Ureter (tissue), 1 donor: ENCODE measurements at regions not wholly inside any gene's neighbourhood (a gene's known extent, or its start where the extent isn't known, plus 50 kb on each side); places are given as distances from the start of the nearest gene placed in this dataset.

Experiments
- DNase-seq: peaks from one replicate; pipeline ENCODE4 v3.0.0-alpha.2; 2020; ENCODE audit warnings: low spot score
- donor health status: DM: yes; HTN: yes; CAD: no.

GRCh38 chr14:100381395-100382105 lies 58.4 kb downstream of the SLC25A47 start:
- no peak for DNase-seq

- DNase-seq = no peak
Measured at GRCh38 chr14:100382106-100382455, 58.9 kb downstream of the SLC25A47 start.

- DNase-seq = peak; percentile 57
Measured at GRCh38 chr14:100383727-100384158, 60.6 kb downstream of the SLC25A47 start.

GRCh38 chr14:100384277-100384676 lies 61.1 kb downstream of the SLC25A47 start:
- DNase-seq = no peak

GRCh38 chr14:100384819-100385813 lies 62.0 kb downstream of the SLC25A47 start:
- no peak for DNase-seq

GRCh38 chr14:100386121-100386520 lies 63.0 kb downstream of the SLC25A47 start:
- no peak for DNase-seq

- no peak for DNase-seq
Measured at GRCh38 chr14:100386846-100387245, 63.7 kb downstream of the SLC25A47 start.

- no peak for DNase-seq
Measured at GRCh38 chr14:100387450-100387849, 64.3 kb downstream of the SLC25A47 start.

GRCh38 chr14:100388103-100389054 lies 65.2 kb downstream of the SLC25A47 start:
- no peak for DNase-seq

- DNase-seq = no peak
Measured at GRCh38 chr14:100389497-100390104, 66.5 kb downstream of the SLC25A47 start.

- no peak for DNase-seq
Measured at GRCh38 chr14:100391173-100391572, 68.0 kb downstream of the SLC25A47 start.

GRCh38 chr14:100391724-100392123 lies 68.6 kb downstream of the SLC25A47 start:
- no peak for DNase-seq

- DNase-seq = no peak
Measured at GRCh38 chr14:100392356-100392755, 69.2 kb downstream of the SLC25A47 start.

- no peak for DNase-seq
Measured at GRCh38 chr14:100393362-100393761, 70.2 kb downstream of the SLC25A47 start.

GRCh38 chr14:100393906-100394732 lies 71.0 kb downstream of the SLC25A47 start:
- DNase-seq = no peak

GRCh38 chr14:100394886-100395672 lies 71.9 kb downstream of the SLC25A47 start:
- DNase-seq = no peak

GRCh38 chr14:100396266-100396795 lies 73.2 kb downstream of the SLC25A47 start:
- DNase-seq = no peak

- DNase-seq = no peak
Measured at GRCh38 chr14:100397005-100397404, 73.9 kb downstream of the SLC25A47 start.

- peak; percentile 58 for DNase-seq
Measured at GRCh38 chr14:100398044-100398443, 74.9 kb downstream of the SLC25A47 start.
